DOHH2 (cell line): ENCODE measurements at regions not wholly inside any gene's neighbourhood (a gene's known extent, or its start where the extent isn't known, plus 50 kb on each side); places are given as distances from the start of the nearest gene placed in this dataset.

Source experiments
- EZH2phosphoT487 ChIP-seq: fragments of 200-600 bp; sonication (generic); IDR thresholded peaks from 2 replicates; pipeline ENCODE4 v1.6.1; 2017; ENCODE audit warnings: borderline replicate concordance, mild to moderate bottlenecking, antibody characterized with exemption, low read length, moderate library complexity, mixed read lengths
- TF ChIP-seq, protein P1 (sequence below): fragments of 200-600 bp; sonication (generic); IDR thresholded peaks from one replicate; pipeline ENCODE4 v1.5.1; 2014; ENCODE audit warnings: antibody characterized with exemption, mild to moderate bottlenecking, low read depth, low read length; ENCODE audit not compliant: poor library complexity, severe bottlenecking

DNA sequence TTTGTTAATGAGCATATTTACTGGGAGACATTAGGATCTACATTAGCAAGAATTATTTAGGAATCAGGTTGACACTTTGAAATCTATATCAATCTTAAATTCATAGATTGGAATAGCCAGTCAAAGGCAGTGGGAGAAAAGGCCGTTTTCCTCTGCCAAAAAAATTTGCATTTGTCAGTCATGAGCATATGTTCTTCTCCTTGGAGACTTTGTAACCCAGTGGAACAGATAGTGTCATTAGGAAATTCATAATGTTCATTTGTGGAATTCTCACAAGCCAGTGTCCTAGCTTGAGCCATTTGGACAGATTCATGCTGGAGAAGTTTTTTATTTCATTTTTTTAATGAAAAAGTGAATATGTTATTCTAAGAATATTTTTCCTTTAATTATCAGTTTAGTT lies 260.1 kb downstream of the OXSM start:
- TF ChIP-seq, protein P1, sequence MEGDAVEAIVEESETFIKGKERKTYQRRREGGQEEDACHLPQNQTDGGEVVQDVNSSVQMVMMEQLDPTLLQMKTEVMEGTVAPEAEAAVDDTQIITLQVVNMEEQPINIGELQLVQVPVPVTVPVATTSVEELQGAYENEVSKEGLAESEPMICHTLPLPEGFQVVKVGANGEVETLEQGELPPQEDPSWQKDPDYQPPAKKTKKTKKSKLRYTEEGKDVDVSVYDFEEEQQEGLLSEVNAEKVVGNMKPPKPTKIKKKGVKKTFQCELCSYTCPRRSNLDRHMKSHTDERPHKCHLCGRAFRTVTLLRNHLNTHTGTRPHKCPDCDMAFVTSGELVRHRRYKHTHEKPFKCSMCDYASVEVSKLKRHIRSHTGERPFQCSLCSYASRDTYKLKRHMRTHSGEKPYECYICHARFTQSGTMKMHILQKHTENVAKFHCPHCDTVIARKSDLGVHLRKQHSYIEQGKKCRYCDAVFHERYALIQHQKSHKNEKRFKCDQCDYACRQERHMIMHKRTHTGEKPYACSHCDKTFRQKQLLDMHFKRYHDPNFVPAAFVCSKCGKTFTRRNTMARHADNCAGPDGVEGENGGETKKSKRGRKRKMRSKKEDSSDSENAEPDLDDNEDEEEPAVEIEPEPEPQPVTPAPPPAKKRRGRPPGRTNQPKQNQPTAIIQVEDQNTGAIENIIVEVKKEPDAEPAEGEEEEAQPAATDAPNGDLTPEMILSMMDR = no peak
- no peak for TF ChIP-seq EZH2phosphoT487
